PC-3 (cell line): ENCODE measurements at regions not wholly inside any gene's neighbourhood (a gene's known extent, or its start where the extent isn't known, plus 50 kb on each side); places are given as distances from the start of the nearest gene placed in this dataset.
"Not testable (repeated sequence)": the region's sequence is repeated elsewhere in the genome, so short reads cannot be mapped to it uniquely, and the experiment has no call there.

Experiments
- ATAC-seq: fragments of 200-7000 bp; cut with Tn5 transposase; 2 replicates; pipeline ENCODE4 v1.9.1; 2020; ENCODE audit warnings: mild to moderate bottlenecking, moderate library complexity
- BruUV-seq: library from RNA; stranded (reverse); fragments of 400-500 nt; replicated peaks from 2 replicates; lab custom pipeline; 2021; lab: Mats Ljungman, UMichigan
- CTCF ChIA-PET: fragments of 300-600 bp; sonication (Branson Sonifier 250); formaldehyde crosslinking; loops from one replicate; lab custom pipeline; 2022; ENCODE audit warnings: antibody characterized with exemption; lab: Charles Lee
- POLR2A ChIA-PET: fragments of 300-600 bp; sonication (Branson Sonifier 250); formaldehyde crosslinking; loops from one replicate; lab custom pipeline; 2022; ENCODE audit warnings: antibody characterized with exemption; ENCODE audit not compliant: unreplicated experiment; lab: Charles Lee
- DNase-seq: peaks from one replicate; pipeline ENCODE4 v3.0.0-alpha.2; 2015
- H2AFZ ChIP-seq: fragments of 300-600 bp; sonication (generic); 2 replicates; pipeline ENCODE4 v1.6.0; 2016; ENCODE audit warnings: antibody characterized with exemption, low read length
- H3F3A ChIP-seq: fragments of 300-600 bp; sonication (generic); one replicate; pipeline ENCODE4 v1.6.0; 2017; ENCODE audit warnings: antibody characterized with exemption, low read length, control low read depth, mild to moderate bottlenecking; ENCODE audit not compliant: unreplicated experiment
- H3K27ac ChIP-seq: fragments of 300-600 bp; sonication (generic); 2 replicates; pipeline ENCODE4 v1.5.1; 2016; ENCODE audit warnings: mild to moderate bottlenecking, low read length
- H3K27me3 ChIP-seq: fragments of 300-600 bp; sonication (generic); 2 replicates; pipeline ENCODE4 v1.6.1; 2016; ENCODE audit warnings: low read length, mixed read lengths
- H3K36me3 ChIP-seq: fragments of 300-600 bp; sonication (generic); 2 replicates; pipeline ENCODE4 v1.6.1; 2016; ENCODE audit warnings: low read depth, mixed run types, low read length, mixed read lengths
- H3K4me1 ChIP-seq: fragments of 300-600 bp; sonication (generic); 2 replicates; pipeline ENCODE4 v1.5.1; 2016; ENCODE audit warnings: low read length; ENCODE audit not compliant: insufficient read depth
- H3K4me2 ChIP-seq: fragments of 300-600 bp; sonication (generic); 2 replicates; pipeline ENCODE4 v1.6.0; 2016; ENCODE audit warnings: low read length
- H3K4me3 ChIP-seq: fragments of 300-600 bp; sonication (generic); 2 replicates; pipeline ENCODE4 v1.5.1; 2016; ENCODE audit warnings: mild to moderate bottlenecking, low read length, mixed read lengths
- H3K79me2 ChIP-seq: fragments of 300-600 bp; sonication (generic); 2 replicates; pipeline ENCODE4 v1.6.1; 2017; ENCODE audit warnings: low read length, mixed read lengths
- H3K9ac ChIP-seq: fragments of 300-600 bp; sonication (generic); 2 replicates; pipeline ENCODE4 v1.6.0; 2016; ENCODE audit warnings: mild to moderate bottlenecking, low read length
- H3K9me2 ChIP-seq: fragments of 300-600 bp; sonication (generic); replicated peaks from 2 replicates; pipeline ENCODE4 v1.6.1; 2016; ENCODE audit warnings: mixed run types, low read length, mixed read lengths
- H3K9me3 ChIP-seq: fragments of 300-600 bp; sonication (generic); 2 replicates; pipeline ENCODE4 v1.6.1; 2016; ENCODE audit warnings: low read length, mixed read lengths
- H4K20me1 ChIP-seq: fragments of 300-600 bp; sonication (generic); 2 replicates; pipeline ENCODE4 v1.6.1; 2016; ENCODE audit warnings: low read length, mixed read lengths
- EZH2 ChIP-seq: fragments of 300-600 bp; sonication (generic); IDR thresholded peaks from one replicate; pipeline ENCODE4 v1.6.1; 2017; ENCODE audit warnings: antibody characterized with exemption, mild to moderate bottlenecking, low read length; ENCODE audit not compliant: unreplicated experiment
- EZH2phosphoT487 ChIP-seq: fragments of 300-600 bp; sonication (generic); IDR thresholded peaks from 2 replicates; pipeline ENCODE4 v1.6.1; 2018; ENCODE audit warnings: mild to moderate bottlenecking, antibody characterized with exemption, low read length, borderline replicate concordance
- intact Hi-C: fragments of 100-400 bp; cut with micrococcal nuclease; formaldehyde crosslinking; loops from 2 replicates; pipeline ENCODE4 v1.9.0; 2023
- TF ChIP-seq, protein P1 (sequence below): fragments of 300-600 bp; sonication (generic); conservative IDR thresholded peaks from 2 replicates; pipeline ENCODE4 v1.5.1; 2017; ENCODE audit warnings: antibody characterized with exemption, low read depth, mild to moderate bottlenecking, low read length

GRCh38 chrX:65451663-65452062, 82.9 kb downstream of the LAS1L start:
- no peaks in the 10 kb centered on the region for H3K36me3 ChIP-seq
- H4K20me1 ChIP-seq: no peaks in the 10 kb centered on the region
- BruUV-seq: no TSS peak
- TF ChIP-seq, protein P1, sequence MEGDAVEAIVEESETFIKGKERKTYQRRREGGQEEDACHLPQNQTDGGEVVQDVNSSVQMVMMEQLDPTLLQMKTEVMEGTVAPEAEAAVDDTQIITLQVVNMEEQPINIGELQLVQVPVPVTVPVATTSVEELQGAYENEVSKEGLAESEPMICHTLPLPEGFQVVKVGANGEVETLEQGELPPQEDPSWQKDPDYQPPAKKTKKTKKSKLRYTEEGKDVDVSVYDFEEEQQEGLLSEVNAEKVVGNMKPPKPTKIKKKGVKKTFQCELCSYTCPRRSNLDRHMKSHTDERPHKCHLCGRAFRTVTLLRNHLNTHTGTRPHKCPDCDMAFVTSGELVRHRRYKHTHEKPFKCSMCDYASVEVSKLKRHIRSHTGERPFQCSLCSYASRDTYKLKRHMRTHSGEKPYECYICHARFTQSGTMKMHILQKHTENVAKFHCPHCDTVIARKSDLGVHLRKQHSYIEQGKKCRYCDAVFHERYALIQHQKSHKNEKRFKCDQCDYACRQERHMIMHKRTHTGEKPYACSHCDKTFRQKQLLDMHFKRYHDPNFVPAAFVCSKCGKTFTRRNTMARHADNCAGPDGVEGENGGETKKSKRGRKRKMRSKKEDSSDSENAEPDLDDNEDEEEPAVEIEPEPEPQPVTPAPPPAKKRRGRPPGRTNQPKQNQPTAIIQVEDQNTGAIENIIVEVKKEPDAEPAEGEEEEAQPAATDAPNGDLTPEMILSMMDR: peak; percentile 74
- TF ChIP-seq EZH2phosphoT487: no peak
- no peak for TF ChIP-seq EZH2
- H3K4me2 ChIP-seq: no peak overlapping the region
- no peaks in the 10 kb centered on the region for H3K27me3 ChIP-seq
- H2AFZ ChIP-seq: no peak overlapping the region
- no peak overlapping the region for H3K9ac ChIP-seq
- H3K4me3 ChIP-seq: no peak overlapping the region
- POLR2A ChIA-PET: no interaction called here
- H3K9me2 ChIP-seq: no peaks in the 10 kb centered on the region
- ATAC-seq (peak; percentile 48; the same call in 1 of the 2 replicates), DNase-seq (peak; percentile 53)
- no peaks in the 10 kb centered on the region for H3K9me3 ChIP-seq
- no peaks in the 10 kb centered on the region for H3K4me1 ChIP-seq
- no peak overlapping the region for H3K27ac ChIP-seq
- no peaks in the 10 kb centered on the region for H3K79me2 ChIP-seq
- H3F3A ChIP-seq: no peaks in the 10 kb centered on the region
- CTCF ChIA-PET: interaction anchor here (0.5 to 0.7 kb wide), 3 partner anchors 639 to 1358 kb away, joined by 3 to 5 read pairs (median 3); no protein-coding TSS in a partner anchor
- intact Hi-C loops: loop anchor here (1.0 to 5.0 kb wide), 2 partner anchors 557 to 1359 kb away; no protein-coding TSS in a partner anchor

- no TSS peak for BruUV-seq
- no peak overlapping the region for H3K4me3 ChIP-seq
- no peak overlapping the region for H2AFZ ChIP-seq
- H3K27ac ChIP-seq: no peak overlapping the region
- no peaks in the 10 kb centered on the region for H3K4me1 ChIP-seq
- no peaks in the 10 kb centered on the region for H3F3A ChIP-seq
- H3K9ac ChIP-seq: no peak overlapping the region
- intact Hi-C loops: no loop called here
- no peak for TF ChIP-seq EZH2
- TF ChIP-seq, protein P1: no peak
- TF ChIP-seq EZH2phosphoT487: no peak
- DNase-seq (no peak), ATAC-seq (no peak)
- H4K20me1 ChIP-seq: no peaks in the 10 kb centered on the region
- no peaks in the 10 kb centered on the region for H3K79me2 ChIP-seq
- H3K27me3 ChIP-seq: no peaks in the 10 kb centered on the region
- H3K4me2 ChIP-seq: no peak overlapping the region
- POLR2A ChIA-PET: no interaction called here
- H3K36me3 ChIP-seq: no peaks in the 10 kb centered on the region
- H3K9me3 ChIP-seq: no peaks in the 10 kb centered on the region
- no peaks in the 10 kb centered on the region for H3K9me2 ChIP-seq
- CTCF ChIA-PET: no interaction called here
Measured at GRCh38 chrX:65420154-65420553, 114.4 kb downstream of the LAS1L start.

- H3K4me3 ChIP-seq, H3K9me2 ChIP-seq, H3K36me3 ChIP-seq, intact Hi-C loops, H3K9me3 ChIP-seq, H3K27me3 ChIP-seq, H2AFZ ChIP-seq, H3K79me2 ChIP-seq, H3F3A ChIP-seq, H3K9ac ChIP-seq, POLR2A ChIA-PET, H3K4me2 ChIP-seq, DNase-seq, H4K20me1 ChIP-seq, BruUV-seq, ATAC-seq, H3K27ac ChIP-seq, H3K4me1 ChIP-seq, CTCF ChIA-PET: not testable (repeated sequence)
Measured at GRCh38 chrX:65407662-65408061, 126.9 kb downstream of the LAS1L start.
